HEK293 (cell line): ENCODE measurements at regions not wholly inside any gene's neighbourhood (a gene's known extent, or its start where the extent isn't known, plus 50 kb on each side); places are given as distances from the start of the nearest gene placed in this dataset.

Experiments
- CTCF ChIA-PET: fragments of 350-600 bp; formaldehyde crosslinking; extraction: SDS; loops from one replicate; lab custom pipeline; 2021; ENCODE audit warnings: antibody characterized with exemption; lab: Yijun Ruan, JAX
- POLR2A ChIA-PET: fragments of 300-600 bp; formaldehyde crosslinking; extraction: SDS; loops from one replicate; lab custom pipeline; 2020; ENCODE audit warnings: antibody characterized with exemption, inconsistent platforms; lab: Yijun Ruan, JAX
- H3K27ac ChIP-seq: fragments of 200-500 bp; sonication (Bioruptor generic); 2 replicates; pipeline ENCODE4 v1.5.1; 2014; ENCODE audit warnings: low read depth, low read length, control low read depth, inconsistent platforms; ENCODE audit errors: extremely low read depth
- H3K36me3 ChIP-seq, 2 experiments: fragments of 200-500 bp in 1 of 2; sonication (Bioruptor generic) in 1 of 2; 1 replicate in 1 of 2; 2 replicates in 1 of 2; pipeline ENCODE4 v1.5.1; 2014 to 2017; ENCODE audit warnings: inconsistent platforms in 2 of 2, low read length in 2 of 2; ENCODE audit not compliant: control insufficient read depth in 2 of 2, insufficient read depth in 1 of 2
- H3K4me1 ChIP-seq: fragments of 200-500 bp; sonication (Bioruptor generic); 2 replicates; pipeline ENCODE4 v1.5.1; 2014; ENCODE audit warnings: mild to moderate bottlenecking, low read length, inconsistent platforms; ENCODE audit not compliant: control insufficient read depth, insufficient read depth
- H3K4me3 ChIP-seq: 2 replicates; pipeline ENCODE4 v1.5.1; 2011; ENCODE audit warnings: low read depth, mild to moderate bottlenecking, control low read depth, low read length, moderate library complexity
- H3K9me3 ChIP-seq: fragments of 200-500 bp; sonication (Bioruptor generic); 2 replicates; pipeline ENCODE4 v1.5.1; 2014; ENCODE audit warnings: low read depth, low read length, inconsistent platforms; ENCODE audit not compliant: control insufficient read depth, insufficient read depth
- FEZF1 ChIP-seq: fragments of 450-650 bp; formaldehyde crosslinking; IDR thresholded peaks from 2 replicates; pipeline ENCODE4 v1.5.1; 2016; ENCODE audit warnings: missing biosample characterization, missing genetic modification characterization
- GLI2 ChIP-seq: fragments of 450-650 bp; formaldehyde crosslinking; IDR thresholded peaks from 2 replicates; pipeline ENCODE4; 2017; ENCODE audit warnings: missing biosample characterization, missing genetic modification characterization, low read depth, borderline replicate concordance
- HOXD13 ChIP-seq: sonication (generic); formaldehyde crosslinking; IDR thresholded peaks from 2 replicates; pipeline ENCODE4 v1.8.0; 2022; ENCODE audit warnings: missing genetic modification reagents, borderline replicate concordance
- MEIS1 ChIP-seq: sonication (generic); formaldehyde crosslinking; IDR thresholded peaks from 2 replicates; pipeline ENCODE4 v1.8.1; 2022; ENCODE audit warnings: missing genetic modification reagents, mild to moderate bottlenecking, borderline replicate concordance
- OVOL3 ChIP-seq: fragments of 450-650 bp; formaldehyde crosslinking; IDR thresholded peaks from 2 replicates; pipeline ENCODE4 v1.5.1; 2016; ENCODE audit warnings: missing biosample characterization, missing genetic modification characterization
- SETDB1 ChIP-seq: IDR thresholded peaks from one replicate; pipeline ENCODE4 v1.6.1; 2017; ENCODE audit warnings: mild to moderate bottlenecking, low read length, moderate library complexity, mixed read lengths; ENCODE audit not compliant: insufficient read length
- TCF7L2 ChIP-seq: IDR thresholded peaks from 2 replicates; pipeline ENCODE4 v1.6.1; 2011; ENCODE audit warnings: low read depth, mild to moderate bottlenecking, inconsistent platforms, low read length, moderate library complexity, borderline replicate concordance
- YY1 ChIP-seq: fragments of 450-650 bp; formaldehyde crosslinking; IDR thresholded peaks from 2 replicates; pipeline ENCODE4 v1.5.1; 2018; ENCODE audit warnings: missing biosample characterization, missing genetic modification characterization
- YY2 ChIP-seq: fragments of 450-650 bp; formaldehyde crosslinking; IDR thresholded peaks from 2 replicates; pipeline ENCODE4 v1.5.1; 2016; ENCODE audit warnings: missing biosample characterization, missing genetic modification characterization
- ZBTB20 ChIP-seq: fragments of 450-650 bp; formaldehyde crosslinking; IDR thresholded peaks from 2 replicates; pipeline ENCODE4 v1.5.1; 2016; ENCODE audit warnings: missing biosample characterization, missing genetic modification characterization
- ZBTB48 ChIP-seq: fragments of 450-650 bp; formaldehyde crosslinking; IDR thresholded peaks from 2 replicates; pipeline ENCODE4 v1.5.1; 2016; ENCODE audit warnings: missing biosample characterization, missing genetic modification characterization
- ZNF2 ChIP-seq: fragments of 450-650 bp; formaldehyde crosslinking; IDR thresholded peaks from 2 replicates; pipeline ENCODE4 v1.5.1; 2016; ENCODE audit warnings: missing biosample characterization, missing genetic modification characterization
- ZNF202 ChIP-seq: fragments of 450-650 bp; formaldehyde crosslinking; IDR thresholded peaks from 2 replicates; pipeline ENCODE4 v1.5.1; 2016; ENCODE audit warnings: missing biosample characterization, missing genetic modification characterization, borderline replicate concordance
- ZNF311 ChIP-seq: fragments of 450-650 bp; formaldehyde crosslinking; IDR thresholded peaks from 2 replicates; pipeline ENCODE4 v1.5.1; 2017; ENCODE audit warnings: missing biosample characterization, missing genetic modification characterization, borderline replicate concordance
- ZNF366 ChIP-seq: fragments of 450-650 bp; formaldehyde crosslinking; conservative IDR thresholded peaks from 2 replicates; pipeline ENCODE4 v1.5.1; 2016; ENCODE audit warnings: missing biosample characterization, missing genetic modification characterization
- ZNF426 ChIP-seq: fragments of 450-650 bp; formaldehyde crosslinking; IDR thresholded peaks from 2 replicates; pipeline ENCODE4 v1.5.1; 2017; ENCODE audit warnings: missing biosample characterization, missing genetic modification characterization, mild to moderate bottlenecking, inconsistent platforms, moderate library complexity
- ZNF473 ChIP-seq: fragments of 450-650 bp; formaldehyde crosslinking; IDR thresholded peaks from 2 replicates; pipeline ENCODE4 v1.5.1; 2017; ENCODE audit warnings: missing biosample characterization, missing genetic modification characterization
- ZNF560 ChIP-seq: fragments of 450-650 bp; formaldehyde crosslinking; IDR thresholded peaks from 2 replicates; pipeline ENCODE4 v1.5.1; 2017; ENCODE audit warnings: missing biosample characterization, missing genetic modification characterization, borderline replicate concordance
- ZNF571 ChIP-seq: fragments of 450-650 bp; formaldehyde crosslinking; IDR thresholded peaks from 2 replicates; pipeline ENCODE4 v1.5.0; 2017; ENCODE audit warnings: missing biosample characterization, missing genetic modification characterization
- ZNF660 ChIP-seq: fragments of 450-650 bp; IDR thresholded peaks from 2 replicates; pipeline ENCODE4 v1.5.1; 2018; ENCODE audit warnings: missing biosample characterization, mild to moderate bottlenecking, missing genetic modification characterization
- ZNF664 ChIP-seq: fragments of 450-650 bp; formaldehyde crosslinking; IDR thresholded peaks from 2 replicates; pipeline ENCODE4 v1.5.1; 2016; ENCODE audit warnings: missing biosample characterization, missing genetic modification characterization
- ZNF837 ChIP-seq: fragments of 450-650 bp; formaldehyde crosslinking; IDR thresholded peaks from 2 replicates; pipeline ENCODE4 v1.5.1; 2016; ENCODE audit warnings: missing biosample characterization, missing genetic modification characterization
- ZNF843 ChIP-seq: fragments of 450-650 bp; formaldehyde crosslinking; IDR thresholded peaks from 2 replicates; pipeline ENCODE4 v1.5.1; 2016; ENCODE audit warnings: missing biosample characterization, missing genetic modification characterization
- TF ChIP-seq, protein P1 (sequence below): fragments of 450-650 bp; formaldehyde crosslinking; conservative IDR thresholded peaks from 2 replicates; pipeline ENCODE4 v1.5.1; 2016; ENCODE audit warnings: low read depth, missing biosample characterization, missing genetic modification characterization

GRCh38 chr6:8958894-8959511 is 523.7 kb upstream of the SLC35B3 start:
- H3K4me3 ChIP-seq = no peak overlapping the region
- H3K9me3 ChIP-seq = no peaks in the 10 kb centered on the region
- CTCF ChIA-PET = no interaction called here
- POLR2A ChIA-PET = no interaction called here
- peaks cover 3% of the 10 kb centered on the region; the same call in 1 of the 2 replicates for H3K4me1 ChIP-seq
- TF ChIP-seq ZNF660 (tag by site-specific recombination) (0 out of 2 replicates have a peak, but pooled peaks have one; percentile 34), ZNF571 (tag by site-specific recombination) (no peak), HOXD13 (CRISPR knock-in tag) (peak; percentile 55; the same call in 1 of the 2 replicates), ZNF664 (tag by site-specific recombination) (no peak), FEZF1 (peak; percentile 22; the same call in 1 of the 2 replicates), SETDB1 (no peak), ZNF202 (tag by site-specific recombination) (no peak), TCF7L2 (peak; percentile 82), GLI2 (no peak), ZNF311 (tag by site-specific recombination) (no peak)
- no peaks in the 10 kb centered on the region for H3K36me3 ChIP-seq
- no peak overlapping the region for H3K27ac ChIP-seq

DNA sequence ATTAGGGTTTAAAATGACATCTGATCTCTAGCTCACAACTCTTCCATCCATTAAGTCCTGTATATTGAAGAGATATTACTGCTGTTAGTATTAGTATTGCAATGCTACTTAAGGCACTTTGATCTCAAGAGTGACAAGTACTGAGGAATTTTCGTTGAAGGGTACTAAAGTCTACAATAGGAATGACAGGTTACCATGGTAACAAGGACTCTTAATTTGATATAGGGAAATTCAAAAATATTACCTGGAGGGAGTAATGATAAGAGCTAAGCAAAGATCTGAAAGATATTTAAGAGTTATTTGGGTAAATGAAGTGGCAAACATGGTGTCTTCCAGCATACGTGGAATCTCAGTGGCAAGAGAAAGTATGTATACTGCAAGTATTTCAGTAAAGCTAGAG is 518.0 kb upstream of the SLC35B3 start:
- POLR2A ChIA-PET = no interaction called here
- H3K4me3 ChIP-seq = no peak overlapping the region

GRCh38 chr6:8948733-8949132 is 513.4 kb upstream of the SLC35B3 start:
- peaks cover 13% of the 10 kb centered on the region; the same call in 1 of the 2 replicates for H3K4me1 ChIP-seq
- TF ChIP-seq, protein P1, sequence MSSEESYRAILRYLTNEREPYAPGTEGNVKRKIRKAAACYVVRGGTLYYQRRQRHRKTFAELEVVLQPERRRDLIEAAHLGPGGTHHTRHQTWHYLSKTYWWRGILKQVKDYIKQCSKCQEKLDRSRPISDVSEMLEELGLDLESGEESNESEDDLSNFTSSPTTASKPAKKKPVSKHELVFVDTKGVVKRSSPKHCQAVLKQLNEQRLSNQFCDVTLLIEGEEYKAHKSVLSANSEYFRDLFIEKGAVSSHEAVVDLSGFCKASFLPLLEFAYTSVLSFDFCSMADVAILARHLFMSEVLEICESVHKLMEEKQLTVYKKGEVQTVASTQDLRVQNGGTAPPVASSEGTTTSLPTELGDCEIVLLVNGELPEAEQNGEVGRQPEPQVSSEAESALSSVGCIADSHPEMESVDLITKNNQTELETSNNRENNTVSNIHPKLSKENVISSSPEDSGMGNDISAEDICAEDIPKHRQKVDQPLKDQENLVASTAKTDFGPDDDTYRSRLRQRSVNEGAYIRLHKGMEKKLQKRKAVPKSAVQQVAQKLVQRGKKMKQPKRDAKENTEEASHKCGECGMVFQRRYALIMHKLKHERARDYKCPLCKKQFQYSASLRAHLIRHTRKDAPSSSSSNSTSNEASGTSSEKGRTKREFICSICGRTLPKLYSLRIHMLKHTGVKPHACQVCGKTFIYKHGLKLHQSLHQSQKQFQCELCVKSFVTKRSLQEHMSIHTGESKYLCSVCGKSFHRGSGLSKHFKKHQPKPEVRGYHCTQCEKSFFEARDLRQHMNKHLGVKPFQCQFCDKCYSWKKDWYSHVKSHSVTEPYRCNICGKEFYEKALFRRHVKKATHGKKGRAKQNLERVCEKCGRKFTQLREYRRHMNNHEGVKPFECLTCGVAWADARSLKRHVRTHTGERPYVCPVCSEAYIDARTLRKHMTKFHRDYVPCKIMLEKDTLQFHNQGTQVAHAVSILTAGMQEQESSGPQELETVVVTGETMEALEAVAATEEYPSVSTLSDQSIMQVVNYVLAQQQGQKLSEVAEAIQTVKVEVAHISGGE (tag by site-specific recombination) = no peak
- TF ChIP-seq ZBTB20 (tag by site-specific recombination) (no peak), ZBTB48 (tag by site-specific recombination) (no peak), YY2 (no peak), YY1 (tag by site-specific recombination) (no peak), ZNF366 (tag by site-specific recombination) (no peak), ZNF560 (tag by site-specific recombination) (no peak), MEIS1 (CRISPR knock-in tag) (no peak), ZNF426 (tag by site-specific recombination) (no peak), ZNF2 (tag by site-specific recombination) (no peak), ZNF837 (tag by site-specific recombination) (no peak)
- no peak overlapping the region for H3K27ac ChIP-seq
- CTCF ChIA-PET = interaction anchor here (0.5 to 0.6 kb wide), 2 partner anchors 58 to 410 kb away, joined by 3 read pairs; no protein-coding TSS in a partner anchor
- no peak overlapping the region for H3K4me3 ChIP-seq
- POLR2A ChIA-PET = interaction anchor here (0.5 kb wide), 1 partner anchor 557 kb away, joined by 4 read pairs; no protein-coding TSS in a partner anchor
- no peaks in the 10 kb centered on the region for H3K9me3 ChIP-seq
- H3K36me3 ChIP-seq = no peaks in the 10 kb centered on the region

More for the DNA sequence above, 518.0 kb upstream of the SLC35B3 start:
- no peak overlapping the region for H3K27ac ChIP-seq
- CTCF ChIA-PET = interaction anchor here (1.2 kb wide), 1 partner anchor 10 kb away, joined by 3 read pairs; no protein-coding TSS in a partner anchor
- no peak for TF ChIP-seq ZNF473 (tag by site-specific recombination)
- TF ChIP-seq OVOL3 (tag by site-specific recombination) = no peak
- no peak for TF ChIP-seq ZNF843
- TF ChIP-seq, all 188 proteins: peak for 0
- H3K9me3 ChIP-seq = no peaks in the 10 kb centered on the region
- 0 out of 2 replicates have a peak, but pooled peaks cover 2% of the 10 kb centered on the region for H3K4me1 ChIP-seq
- H3K36me3 ChIP-seq = no peaks in the 10 kb centered on the region
